Activated naive CD4-positive, alpha-beta T cell treated with anti-CD3 and anti-CD28 coated beads for 36 hours (primary cell): ENCODE measurements at regions not wholly inside any gene's neighbourhood (a gene's known extent, or its start where the extent isn't known, plus 50 kb on each side); places are given as distances from the start of the nearest gene placed in this dataset.

Source experiments
- CTCF ChIA-PET: fragments of 350-600 bp; sonication (Branson Sonifier 250); formaldehyde crosslinking; loops from one replicate; lab custom pipeline; 2021; ENCODE audit warnings: antibody characterized with exemption; lab: Charles Lee
- DNase-seq: peaks from one replicate; pipeline ENCODE4 v3.0.0-alpha.2; 2020
- H3K27ac Mint-ChIP-seq: one replicate; pipeline ENCODE4 v1.8.0; 2021; ENCODE audit warnings: mild to moderate bottlenecking, mixed read lengths
- H3K27me3 Mint-ChIP-seq: one replicate; pipeline ENCODE4 v1.8.0; 2021; ENCODE audit warnings: low read depth, mixed read lengths
- H3K36me3 Mint-ChIP-seq: one replicate; pipeline ENCODE4 v1.8.0; 2021; ENCODE audit warnings: low read depth, mixed read lengths
- H3K4me1 Mint-ChIP-seq: one replicate; pipeline ENCODE4 v1.8.0; 2021; ENCODE audit warnings: low read depth, mixed read lengths
- H3K4me3 Mint-ChIP-seq: one replicate; pipeline ENCODE4 v1.8.0; 2021; ENCODE audit warnings: mild to moderate bottlenecking, moderate library complexity, mixed read lengths
- H3K9me3 Mint-ChIP-seq: one replicate; pipeline ENCODE4 v1.8.0; 2021; ENCODE audit warnings: mixed read lengths
- intact Hi-C: fragments of 100-400 bp; cut with micrococcal nuclease; formaldehyde crosslinking; loops from one replicate; pipeline ENCODE4 v1.15.1; 2023

GRCh38 chr5:4627131-4627530 is 513.0 kb upstream of the ADAMTS16 start:
- no peak for DNase-seq
- Mint-ChIP-seq H3K27me3 (no peaks in the 10 kb centered on the region), H3K4me1 (no peaks in the 10 kb centered on the region), H3K27ac (no peak overlapping the region), H3K36me3 (no peaks in the 10 kb centered on the region), H3K9me3 (peaks cover 5% of the 10 kb centered on the region), H3K4me3 (no peak overlapping the region)
- intact Hi-C loops, result no loop called here
- CTCF ChIA-PET, result no interaction called here

- CTCF ChIA-PET, result no interaction called here
- Mint-ChIP-seq H3K36me3 (no peaks in the 10 kb centered on the region), H3K27me3 (no peaks in the 10 kb centered on the region), H3K27ac (no peak overlapping the region), H3K4me3 (no peak overlapping the region), H3K4me1 (no peaks in the 10 kb centered on the region), H3K9me3 (peaks cover 5% of the 10 kb centered on the region)
- intact Hi-C loops, result no loop called here
- no peak for DNase-seq
These were observed 512.2 kb upstream of the ADAMTS16 start for GRCh38 chr5:4627929-4628328.

- H3K4me3 Mint-ChIP-seq, result no peak overlapping the region
- no peaks in the 10 kb centered on the region for H3K27me3 Mint-ChIP-seq
- intact Hi-C loops, result no loop called here
- H3K27ac Mint-ChIP-seq, result no peak overlapping the region
- DNase-seq, result no peak
- no peaks in the 10 kb centered on the region for H3K36me3 Mint-ChIP-seq
- H3K4me1 Mint-ChIP-seq, result no peaks in the 10 kb centered on the region
- CTCF ChIA-PET, result no interaction called here
- peaks cover 3% of the 10 kb centered on the region for H3K9me3 Mint-ChIP-seq
These were observed 511.3 kb upstream of the ADAMTS16 start for GRCh38 chr5:4628645-4629385.

GRCh38 chr5:4630031-4630430 is 510.1 kb upstream of the ADAMTS16 start:
- intact Hi-C loops, result no loop called here
- Mint-ChIP-seq H3K27me3 (no peaks in the 10 kb centered on the region), H3K4me1 (no peaks in the 10 kb centered on the region), H3K9me3 (peaks cover 3% of the 10 kb centered on the region), H3K36me3 (no peaks in the 10 kb centered on the region), H3K4me3 (no peak overlapping the region), H3K27ac (no peak overlapping the region)
- DNase-seq, result no peak
- CTCF ChIA-PET, result no interaction called here

- Mint-ChIP-seq H3K36me3 (no peaks in the 10 kb centered on the region), H3K4me1 (no peaks in the 10 kb centered on the region), H3K27me3 (no peaks in the 10 kb centered on the region), H3K27ac (no peak overlapping the region), H3K9me3 (peaks cover 1% of the 10 kb centered on the region), H3K4me3 (no peak overlapping the region)
- CTCF ChIA-PET, result no interaction called here
- DNase-seq, result no peak
- intact Hi-C loops, result no loop called here
These were observed 505.8 kb upstream of the ADAMTS16 start for GRCh38 chr5:4634342-4634741.

GRCh38 chr5:4636378-4636777 is 503.8 kb upstream of the ADAMTS16 start:
- intact Hi-C loops, result no loop called here
- no peak for DNase-seq
- no peaks in the 10 kb centered on the region for H3K27me3 Mint-ChIP-seq
- CTCF ChIA-PET, result no interaction called here
- H3K4me1 Mint-ChIP-seq, result no peaks in the 10 kb centered on the region
- no peak overlapping the region for H3K4me3 Mint-ChIP-seq
- H3K27ac Mint-ChIP-seq, result no peak overlapping the region
- peaks cover 1% of the 10 kb centered on the region for H3K9me3 Mint-ChIP-seq
- no peaks in the 10 kb centered on the region for H3K36me3 Mint-ChIP-seq

GRCh38 chr5:4639946-4640345 is 500.2 kb upstream of the ADAMTS16 start:
- CTCF ChIA-PET, result no interaction called here
- no peak for DNase-seq
- no peak overlapping the region for H3K27ac Mint-ChIP-seq
- H3K4me1 Mint-ChIP-seq, result no peaks in the 10 kb centered on the region
- H3K27me3 Mint-ChIP-seq, result no peaks in the 10 kb centered on the region
- intact Hi-C loops, result no loop called here
- no peaks in the 10 kb centered on the region for H3K36me3 Mint-ChIP-seq
- no peaks in the 10 kb centered on the region for H3K9me3 Mint-ChIP-seq
- H3K4me3 Mint-ChIP-seq, result no peak overlapping the region

GRCh38 chr5:4640795-4641194 is 499.3 kb upstream of the ADAMTS16 start:
- Mint-ChIP-seq H3K9me3 (no peaks in the 10 kb centered on the region), H3K4me3 (no peak overlapping the region), H3K27ac (no peak overlapping the region), H3K4me1 (no peaks in the 10 kb centered on the region), H3K27me3 (no peaks in the 10 kb centered on the region), H3K36me3 (no peaks in the 10 kb centered on the region)
- no peak for DNase-seq
- intact Hi-C loops, result no loop called here
- CTCF ChIA-PET, result no interaction called here

GRCh38 chr5:4642525-4642924 is 497.6 kb upstream of the ADAMTS16 start:
- Mint-ChIP-seq H3K4me3 (no peak overlapping the region), H3K36me3 (no peaks in the 10 kb centered on the region), H3K4me1 (no peaks in the 10 kb centered on the region), H3K27me3 (no peaks in the 10 kb centered on the region), H3K27ac (no peak overlapping the region), H3K9me3 (no peaks in the 10 kb centered on the region)
- intact Hi-C loops, result no loop called here
- no peak for DNase-seq
- CTCF ChIA-PET, result no interaction called here

GRCh38 chr5:4643190-4643589 is 496.9 kb upstream of the ADAMTS16 start:
- Mint-ChIP-seq H3K4me1 (no peaks in the 10 kb centered on the region), H3K27ac (no peak overlapping the region), H3K36me3 (no peaks in the 10 kb centered on the region), H3K9me3 (no peaks in the 10 kb centered on the region), H3K4me3 (no peak overlapping the region), H3K27me3 (no peaks in the 10 kb centered on the region)
- intact Hi-C loops, result no loop called here
- DNase-seq, result no peak
- CTCF ChIA-PET, result no interaction called here

GRCh38 chr5:4643960-4644359 is 496.2 kb upstream of the ADAMTS16 start:
- no peak for DNase-seq
- intact Hi-C loops, result no loop called here
- Mint-ChIP-seq H3K4me3 (no peak overlapping the region), H3K9me3 (no peaks in the 10 kb centered on the region), H3K36me3 (no peaks in the 10 kb centered on the region), H3K27ac (no peak overlapping the region), H3K4me1 (no peaks in the 10 kb centered on the region), H3K27me3 (no peaks in the 10 kb centered on the region)
- CTCF ChIA-PET, result no interaction called here

- no peaks in the 10 kb centered on the region for H3K4me1 Mint-ChIP-seq
- H3K4me3 Mint-ChIP-seq, result no peak overlapping the region
- no peaks in the 10 kb centered on the region for H3K27me3 Mint-ChIP-seq
- H3K27ac Mint-ChIP-seq, result no peak overlapping the region
- H3K36me3 Mint-ChIP-seq, result no peaks in the 10 kb centered on the region
- no peak for DNase-seq
- intact Hi-C loops, result no loop called here
- H3K9me3 Mint-ChIP-seq, result no peaks in the 10 kb centered on the region
- CTCF ChIA-PET, result no interaction called here
These were observed 493.3 kb upstream of the ADAMTS16 start for GRCh38 chr5:4646715-4647375.

GRCh38 chr5:4647955-4648354 is 492.2 kb upstream of the ADAMTS16 start:
- Mint-ChIP-seq H3K27me3 (no peaks in the 10 kb centered on the region), H3K27ac (no peak overlapping the region), H3K9me3 (no peaks in the 10 kb centered on the region), H3K4me3 (no peak overlapping the region), H3K4me1 (no peaks in the 10 kb centered on the region), H3K36me3 (no peaks in the 10 kb centered on the region)
- no peak for DNase-seq
- intact Hi-C loops, result no loop called here
- CTCF ChIA-PET, result no interaction called here
